Pons (tissue), 1 donor: ENCODE measurements at regions not wholly inside any gene's neighbourhood (a gene's known extent, or its start where the extent isn't known, plus 50 kb on each side); places are given as distances from the start of the nearest gene placed in this dataset.
"Not testable (repeated sequence)": the region's sequence is repeated elsewhere in the genome, so short reads cannot be mapped to it uniquely, and the experiment has no call there.

Experiments
- DNase-seq: peaks from one replicate; pipeline ENCODE4 v3.0.0-alpha.2; 2016; ENCODE audit warnings: low spot score

GRCh38 chr6:101013612-101014195 is 132.6 kb upstream of the ASCC3 start:
- DNase-seq, result no peak

GRCh38 chr6:101015541-101015940 is 134.4 kb upstream of the ASCC3 start:
- no peak for DNase-seq

DNA sequence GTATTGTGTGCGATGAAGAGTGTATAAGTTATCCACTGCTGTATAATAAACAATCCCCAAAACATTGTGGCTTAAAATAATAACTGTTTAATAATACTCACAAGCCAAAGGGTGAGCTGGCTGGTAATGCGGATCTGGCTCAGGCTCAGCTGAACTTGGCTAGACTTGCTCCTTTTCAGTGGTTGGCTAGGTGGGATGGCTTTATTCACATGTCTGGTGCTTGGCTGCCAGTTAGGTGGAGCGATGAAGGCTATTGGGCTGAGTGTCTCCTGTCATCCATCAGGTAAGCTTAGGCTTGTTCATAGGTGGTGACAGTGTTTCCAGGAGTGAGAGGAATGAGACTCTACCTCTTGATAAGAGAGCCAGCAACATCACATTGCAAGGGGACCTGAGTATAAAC is 135.0 kb upstream of the ASCC3 start:
- DNase-seq, result no peak

DNA sequence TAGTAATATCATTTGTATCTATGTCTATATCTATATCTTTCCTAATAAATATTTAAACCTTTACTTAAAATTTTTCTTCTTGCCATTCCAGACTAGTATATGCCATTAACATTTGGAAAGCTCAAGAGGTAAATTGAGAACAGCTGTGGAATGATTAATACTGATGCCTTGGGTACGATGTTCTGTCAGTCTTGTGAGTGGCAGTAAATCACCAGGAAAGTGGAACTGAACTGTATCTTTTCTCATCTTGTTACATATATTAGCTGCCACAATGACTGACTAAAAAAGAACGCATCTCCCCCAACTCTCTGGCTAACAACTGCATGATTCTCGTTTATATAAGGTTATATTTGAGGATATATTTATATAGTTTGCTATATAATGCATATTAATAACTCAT is 137.0 kb upstream of the ASCC3 start:
- DNase-seq, result no peak

DNA sequence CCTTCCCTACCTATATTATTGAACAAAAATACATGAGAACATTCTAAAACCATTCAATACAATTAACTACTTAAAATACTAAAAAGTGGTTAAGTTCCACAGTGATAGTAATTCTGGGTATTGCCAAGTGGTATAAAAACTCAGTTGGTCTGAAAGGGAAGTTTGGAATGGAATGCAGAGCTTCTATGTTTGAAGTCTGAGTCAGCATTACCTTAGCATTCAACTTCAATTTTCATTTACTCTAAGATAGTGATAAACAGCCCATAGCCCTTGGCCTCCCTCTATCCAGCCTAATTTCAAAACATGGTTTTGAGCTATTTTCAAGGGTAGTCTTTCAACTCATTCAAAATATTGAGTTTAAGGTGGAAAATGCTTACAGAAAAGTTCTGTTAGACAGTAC is 140.4 kb upstream of the ASCC3 start:
- no peak for DNase-seq

- no peak for DNase-seq
Measured at GRCh38 chr6:101042966-101043365, 161.8 kb upstream of the ASCC3 start.

DNA sequence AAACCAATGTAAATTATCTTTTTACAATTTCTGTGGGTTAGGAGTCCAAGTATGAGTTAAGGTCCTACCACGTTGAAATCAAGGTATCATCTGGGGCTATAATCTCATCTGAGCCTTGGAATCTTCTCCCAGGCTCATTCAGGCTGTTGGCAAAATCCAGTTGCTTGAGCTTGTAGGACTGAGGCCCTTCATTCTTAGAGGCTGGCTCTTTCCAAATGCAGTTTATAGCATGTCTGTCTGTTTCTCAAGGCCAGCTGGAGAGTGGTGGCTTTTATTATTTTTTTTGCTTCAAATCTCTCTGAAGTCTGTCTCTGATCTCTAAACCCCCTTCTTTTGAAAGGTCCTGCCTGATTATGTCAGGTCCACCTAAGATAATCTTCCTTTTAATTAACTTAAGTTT is 177.2 kb upstream of the ASCC3 start:
- no peak for DNase-seq

- no peak for DNase-seq
Measured at GRCh38 chr6:101066481-101066880, 185.4 kb upstream of the ASCC3 start.

- no peak for DNase-seq
Measured at GRCh38 chr6:101069191-101069795, 188.2 kb upstream of the ASCC3 start.

DNA sequence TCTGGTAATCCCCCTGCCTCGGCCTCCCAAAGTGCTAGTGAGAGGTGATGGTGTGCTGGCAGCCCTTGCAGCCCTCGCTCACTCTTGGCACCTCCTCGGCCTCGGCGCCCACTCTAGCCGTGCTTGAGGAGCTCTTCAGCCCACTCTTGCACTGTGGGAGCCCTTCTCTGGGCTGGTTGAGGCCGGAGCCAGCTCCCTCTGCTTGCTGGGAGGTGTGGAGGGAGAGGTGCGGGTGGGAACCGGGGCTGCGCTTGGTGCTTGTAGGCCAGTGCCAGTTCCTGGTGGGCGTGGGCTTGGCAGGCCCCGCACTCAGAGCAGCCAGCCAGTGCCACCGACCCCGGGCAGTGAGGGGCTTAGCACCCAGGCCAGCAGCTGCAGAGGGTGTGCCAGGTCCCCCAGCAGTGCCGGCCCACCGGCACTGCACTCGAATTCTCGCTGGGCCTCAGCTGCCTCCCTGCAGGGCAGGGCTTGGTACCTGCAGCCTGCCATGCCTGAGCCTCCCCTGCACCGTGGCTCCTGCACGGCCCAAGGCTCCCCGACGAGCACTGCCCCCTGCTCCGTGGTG is 189.0 kb upstream of the ASCC3 start:
- no peak for DNase-seq

DNA sequence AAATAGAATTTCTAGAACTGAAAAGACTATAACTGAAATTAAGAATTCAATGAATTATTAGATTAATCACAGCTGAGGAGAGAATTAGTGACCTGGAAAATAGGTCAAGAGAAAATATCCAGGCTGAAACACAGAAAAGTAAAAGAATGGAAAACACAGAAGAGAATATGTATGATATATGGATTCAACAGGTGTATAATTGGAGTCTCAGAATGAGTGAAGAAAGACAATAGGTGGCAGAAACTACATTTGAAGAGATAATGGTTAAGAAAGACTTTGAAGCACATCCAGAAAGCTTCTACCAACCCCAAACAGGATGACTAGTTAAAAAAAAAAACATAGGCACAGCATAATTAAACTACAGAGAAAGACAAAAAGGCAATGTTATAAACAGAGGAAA is 196.2 kb upstream of the ASCC3 start:
- DNase-seq, result no peak

DNA sequence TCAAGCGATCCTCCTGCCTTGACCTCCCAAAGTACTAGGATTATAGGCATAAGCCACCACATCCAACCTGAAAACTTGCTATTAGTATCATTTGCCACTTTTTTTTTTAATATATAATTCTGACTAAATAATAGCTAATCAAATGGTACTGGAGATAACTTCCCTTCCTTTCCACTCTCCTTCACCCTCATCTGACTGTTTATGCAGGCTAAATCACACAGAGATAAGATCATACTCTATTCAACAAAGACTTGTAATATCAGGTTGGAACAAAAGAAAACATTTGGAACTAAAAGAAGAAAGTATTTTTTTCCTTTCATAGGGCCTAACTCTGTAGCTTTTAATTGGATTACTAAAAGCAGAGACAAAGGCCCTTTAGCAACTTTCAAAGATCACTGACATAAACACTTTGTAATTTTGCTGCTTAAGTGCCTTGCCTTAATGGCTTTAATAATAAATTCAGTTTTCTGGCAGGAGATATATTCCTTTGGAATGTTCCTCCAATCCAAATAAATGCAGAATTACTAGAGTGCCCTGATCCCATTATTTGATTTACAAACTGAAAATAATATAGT is 198.7 kb upstream of the ASCC3 start:
- DNase-seq, result no peak

- DNase-seq, result no peak
Measured at GRCh38 chr6:101080597-101080996, 199.5 kb upstream of the ASCC3 start.

DNA sequence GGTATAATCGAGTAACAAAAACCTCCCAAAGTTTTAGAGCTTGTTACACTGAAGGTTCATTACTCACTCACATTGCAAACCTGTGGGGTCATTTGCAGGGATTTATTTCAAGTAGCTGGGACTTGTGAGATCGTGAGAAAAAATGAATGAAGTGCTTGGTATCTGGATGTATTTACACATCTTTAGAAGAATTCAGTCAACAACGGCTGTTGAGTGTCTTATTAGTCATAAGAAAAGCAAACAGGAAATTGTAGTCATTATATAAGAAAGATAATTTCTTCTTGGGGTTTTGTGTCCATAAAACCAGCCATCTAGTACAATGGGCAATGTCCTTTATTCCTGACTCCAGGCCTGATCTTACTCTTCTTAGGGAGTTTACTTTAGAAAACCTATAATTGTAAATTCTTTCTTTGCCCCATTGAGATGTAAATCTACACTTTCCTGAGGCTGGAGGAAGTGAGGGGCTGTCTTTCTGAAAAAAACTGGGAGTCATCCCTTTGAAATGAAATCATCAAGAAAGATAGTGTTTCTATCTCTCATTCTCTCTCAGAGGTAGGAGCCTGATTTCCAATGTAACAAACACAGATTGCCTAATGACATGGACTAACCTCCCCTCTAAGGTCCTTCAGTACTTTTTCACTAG is 202.5 kb upstream of the ASCC3 start:
- no peak for DNase-seq

DNA sequence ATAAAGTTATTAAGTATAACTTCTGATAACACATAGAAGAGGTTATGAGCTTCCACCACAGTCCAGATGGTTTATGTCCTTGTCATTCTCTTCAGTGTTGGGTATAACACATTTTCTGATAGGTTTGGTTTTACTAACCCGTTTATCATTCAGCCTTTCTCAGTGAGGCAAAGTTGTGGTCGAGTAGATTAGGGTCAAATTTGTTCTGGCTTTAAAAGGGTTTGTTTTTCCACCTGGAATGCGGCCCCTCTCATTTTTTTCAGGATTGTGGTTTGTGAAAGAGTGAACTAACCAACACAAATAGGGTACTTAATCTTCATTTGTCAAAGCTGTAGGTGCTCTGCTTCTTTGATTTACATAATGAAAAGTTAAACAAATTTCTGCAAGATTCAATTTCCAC is 204.2 kb upstream of the ASCC3 start:
- DNase-seq, result no peak

DNA sequence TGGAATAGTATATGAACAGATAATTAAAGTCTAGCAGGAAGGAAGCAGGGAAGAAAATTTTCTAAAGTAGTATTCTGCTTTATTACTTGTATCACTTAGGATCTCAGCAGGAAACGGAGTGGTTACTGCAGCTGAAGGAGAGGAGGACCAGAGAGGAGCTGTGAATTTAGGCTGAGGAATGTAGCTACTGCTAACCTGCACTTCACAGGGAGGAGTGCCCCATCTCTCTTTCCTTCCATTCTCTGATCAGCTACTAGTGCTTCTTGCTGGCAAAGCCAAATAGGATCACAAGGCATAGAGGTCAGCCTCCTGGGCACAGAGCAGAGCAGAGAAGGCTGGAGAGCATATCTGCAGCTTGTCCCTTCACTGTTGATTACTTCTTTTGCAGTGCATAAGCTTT is 205.3 kb upstream of the ASCC3 start:
- DNase-seq, result no peak

- no peak for DNase-seq
Measured at GRCh38 chr6:101088594-101088993, 207.5 kb upstream of the ASCC3 start.

DNA sequence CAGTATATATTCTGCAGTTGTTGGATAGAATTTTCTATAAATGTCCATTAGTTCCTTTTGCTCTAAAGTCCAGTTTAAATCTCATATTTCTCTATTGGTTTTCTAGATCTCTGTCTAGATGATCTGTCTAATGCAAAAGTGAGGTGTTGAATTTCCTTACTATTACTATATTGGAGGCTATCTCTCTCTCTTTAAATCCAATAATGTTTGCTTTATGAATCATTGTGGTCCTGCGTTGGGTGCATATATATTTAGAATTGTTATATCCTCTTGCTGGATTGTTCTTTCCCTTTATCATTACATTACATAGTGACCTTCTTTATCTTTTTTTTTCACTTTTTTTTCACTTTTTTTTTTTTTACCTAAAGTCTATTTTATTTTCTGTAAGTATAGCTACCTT is 208.5 kb upstream of the ASCC3 start:
- DNase-seq, result no peak

DNA sequence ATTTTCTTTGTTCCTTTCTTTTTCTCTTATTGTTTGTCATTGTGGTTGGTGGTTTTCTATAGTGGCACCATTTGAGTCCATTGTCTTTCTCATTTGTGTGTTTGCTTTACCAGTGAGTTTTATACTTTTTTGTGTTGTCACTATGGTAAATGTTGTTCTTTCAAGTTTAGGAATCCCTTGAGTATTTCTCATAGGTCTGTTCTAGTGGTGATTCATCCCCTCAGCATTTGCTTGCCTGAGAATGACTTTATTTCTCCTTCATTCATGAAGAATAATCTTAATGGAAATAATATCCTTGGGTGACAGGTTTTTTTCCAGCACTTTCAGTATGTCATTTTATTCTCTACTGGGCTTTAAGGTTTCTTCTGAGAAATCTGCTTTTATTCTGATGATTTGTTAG is 209.2 kb upstream of the ASCC3 start:
- DNase-seq, result no peak

GRCh38 chr6:101098605-101099004 is 217.5 kb upstream of the ASCC3 start:
- not testable (repeated sequence) for DNase-seq

DNA sequence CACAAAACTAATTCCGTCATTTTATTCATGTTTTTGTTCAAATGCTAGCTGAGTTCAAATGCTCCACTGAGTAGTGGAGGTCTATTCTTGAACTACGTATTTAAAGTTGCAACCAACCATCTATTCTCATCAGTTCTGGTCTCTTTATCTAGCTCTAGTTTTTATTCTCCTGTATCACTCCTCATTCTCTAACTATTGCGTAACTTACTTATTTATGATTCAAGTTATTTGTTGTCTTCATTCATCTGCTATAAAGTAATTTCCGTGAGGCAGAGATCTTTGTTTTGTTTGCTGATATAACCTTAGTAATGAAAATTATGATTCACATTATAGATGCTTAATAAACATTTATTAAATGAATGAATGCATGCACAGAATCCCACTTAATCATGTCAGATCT is 221.6 kb upstream of the ASCC3 start:
- no peak for DNase-seq

DNA sequence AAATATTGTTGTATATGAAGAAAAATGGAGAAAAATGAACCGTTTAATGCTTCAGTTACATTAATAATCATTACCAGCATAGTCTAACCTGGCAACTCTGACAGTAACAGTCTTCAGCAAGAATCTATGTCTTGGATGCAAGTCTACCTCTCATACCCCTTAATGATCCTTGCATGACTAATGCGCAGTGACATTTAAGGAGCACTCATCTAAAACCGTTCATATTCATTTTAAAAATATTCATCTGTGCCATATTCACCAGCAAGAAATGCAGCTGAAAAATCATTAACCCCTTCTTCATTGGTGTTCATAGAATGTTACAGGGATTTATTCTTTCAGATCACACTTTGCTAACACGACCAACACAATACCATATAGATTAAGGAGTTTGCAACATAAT is 227.2 kb upstream of the ASCC3 start:
- DNase-seq, result no peak

- no peak for DNase-seq
Measured at GRCh38 chr6:101110814-101111213, 229.7 kb upstream of the ASCC3 start.
